ENCODE measurements at regions not wholly inside any gene's neighbourhood (a gene's known extent, or its start where the extent isn't known, plus 50 kb on each side); places are given as distances from the start of the nearest gene placed in this dataset.
"Not testable (repeated sequence)": the region's sequence is repeated elsewhere in the genome, so short reads cannot be mapped to it uniquely, and the experiment has no call there.

- no peak overlapping the region for H3K27ac ChIP-seq (ENCODE audit: low read depth, low read length, poor library complexity, severe bottlenecking)
- no peaks in the 10 kb centered on the region for H3K79me2 ChIP-seq (ENCODE audit: insufficient read depth, low read length)
- no peaks in the 10 kb centered on the region for H3K9me3 ChIP-seq (ENCODE audit: low read length)
- no peaks in the 10 kb centered on the region for H3F3A ChIP-seq (ENCODE audit: insufficient read depth, low read length)
- H3K4me1 ChIP-seq (ENCODE audit: insufficient read depth, low read length, severe bottlenecking) = no peaks in the 10 kb centered on the region
- H3K4me3 ChIP-seq (ENCODE audit: low read depth, low read length, poor library complexity, severe bottlenecking) = no peak overlapping the region
- no peak overlapping the region for H3K9ac ChIP-seq (ENCODE audit: low read length)
- no peaks in the 10 kb centered on the region for H4K20me1 ChIP-seq (ENCODE audit: insufficient read depth, low read length)
- no peak overlapping the region for H2AFZ ChIP-seq (ENCODE audit: low read length)
- no peaks in the 10 kb centered on the region for H3K36me3 ChIP-seq (ENCODE audit: insufficient read depth, low read length)
- H3K4me2 ChIP-seq (ENCODE audit: low read length) = no peak overlapping the region
- TF ChIP-seq EZH2 (IDR thresholded peaks at IDR 0.05; ENCODE audit: borderline replicate concordance, low read length) = no peak
- TF ChIP-seq CTCF (IDR thresholded peaks at IDR 0.05; ENCODE audit: low read length) = no peak
- H3K27me3 ChIP-seq (ENCODE audit: insufficient read depth, low read length) = no peaks in the 10 kb centered on the region
- no peaks in the 10 kb centered on the region for H3K9me2 ChIP-seq (ENCODE audit: low read depth, low read length)
Observed at GRCh38 chr14:46571970-46572369, 79.6 kb downstream of the RPL10L start.

GRCh38 chr14:46568161-46568560 is 83.4 kb downstream of the RPL10L start:
- H3K9ac ChIP-seq (ENCODE audit: low read length); H3K9me2 ChIP-seq (ENCODE audit: low read depth, low read length); H3K4me2 ChIP-seq (ENCODE audit: low read length); H4K20me1 ChIP-seq (ENCODE audit: insufficient read depth, low read length); H3K4me1 ChIP-seq (ENCODE audit: insufficient read depth, low read length, severe bottlenecking); H3K79me2 ChIP-seq (ENCODE audit: insufficient read depth, low read length); H2AFZ ChIP-seq (ENCODE audit: low read length); H3K4me3 ChIP-seq (ENCODE audit: low read depth, low read length, poor library complexity, severe bottlenecking); H3K27ac ChIP-seq (ENCODE audit: low read depth, low read length, poor library complexity, severe bottlenecking); H3K36me3 ChIP-seq (ENCODE audit: insufficient read depth, low read length); H3F3A ChIP-seq (ENCODE audit: insufficient read depth, low read length); H3K9me3 ChIP-seq (ENCODE audit: low read length); H3K27me3 ChIP-seq (ENCODE audit: insufficient read depth, low read length): not testable (repeated sequence)

GRCh38 chr14:46550836-46551235 is 100.7 kb downstream of the RPL10L start:
- H2AFZ ChIP-seq (ENCODE audit: low read length) = no peak overlapping the region
- H3F3A ChIP-seq (ENCODE audit: insufficient read depth, low read length) = no peaks in the 10 kb centered on the region
- no peaks in the 10 kb centered on the region for H3K36me3 ChIP-seq (ENCODE audit: insufficient read depth, low read length)
- TF ChIP-seq EZH2 (IDR thresholded peaks at IDR 0.05; ENCODE audit: borderline replicate concordance, low read length) (no peak), CTCF (IDR thresholded peaks at IDR 0.05; ENCODE audit: low read length) (no peak)
- no peaks in the 10 kb centered on the region for H3K79me2 ChIP-seq (ENCODE audit: insufficient read depth, low read length)
- H3K4me1 ChIP-seq (ENCODE audit: insufficient read depth, low read length, severe bottlenecking) = no peaks in the 10 kb centered on the region
- no peaks in the 10 kb centered on the region for H3K27me3 ChIP-seq (ENCODE audit: insufficient read depth, low read length)
- no peaks in the 10 kb centered on the region for H3K9me2 ChIP-seq (ENCODE audit: low read depth, low read length)
- H3K27ac ChIP-seq (ENCODE audit: low read depth, low read length, poor library complexity, severe bottlenecking) = no peak overlapping the region
- no peak overlapping the region for H3K9ac ChIP-seq (ENCODE audit: low read length)
- no peak overlapping the region for H3K4me2 ChIP-seq (ENCODE audit: low read length)
- H4K20me1 ChIP-seq (ENCODE audit: insufficient read depth, low read length) = no peaks in the 10 kb centered on the region
- no peak overlapping the region for H3K4me3 ChIP-seq (ENCODE audit: low read depth, low read length, poor library complexity, severe bottlenecking)
- no peaks in the 10 kb centered on the region for H3K9me3 ChIP-seq (ENCODE audit: low read length)

- Histone ChIP-seq H3F3A (ENCODE audit: insufficient read depth, low read length) (no peaks in the 10 kb centered on the region), H3K27me3 (ENCODE audit: insufficient read depth, low read length) (no peaks in the 10 kb centered on the region), H3K4me3 (ENCODE audit: low read depth, low read length, poor library complexity, severe bottlenecking) (no peak overlapping the region), H3K9ac (ENCODE audit: low read length) (no peak overlapping the region), H3K9me3 (ENCODE audit: low read length) (no peaks in the 10 kb centered on the region), H3K4me2 (ENCODE audit: low read length) (no peak overlapping the region), H4K20me1 (ENCODE audit: insufficient read depth, low read length) (no peaks in the 10 kb centered on the region), H3K4me1 (ENCODE audit: insufficient read depth, low read length, severe bottlenecking) (no peaks in the 10 kb centered on the region), H3K79me2 (ENCODE audit: insufficient read depth, low read length) (no peaks in the 10 kb centered on the region), H3K27ac (ENCODE audit: low read depth, low read length, poor library complexity, severe bottlenecking) (no peak overlapping the region), H3K36me3 (ENCODE audit: insufficient read depth, low read length) (no peaks in the 10 kb centered on the region), H2AFZ (ENCODE audit: low read length) (no peak overlapping the region), H3K9me2 (ENCODE audit: low read depth, low read length) (no peaks in the 10 kb centered on the region)
- no peak for TF ChIP-seq EZH2 (IDR thresholded peaks at IDR 0.05; ENCODE audit: borderline replicate concordance, low read length)
- no peak for TF ChIP-seq CTCF (IDR thresholded peaks at IDR 0.05; ENCODE audit: low read length)
Observed at GRCh38 chr14:46540986-46541385, 110.6 kb downstream of the RPL10L start.

Measured in OCI-LY1 (cell line).